Sigmoid colon (tissue), 6 donors: ENCODE measurements at regions not wholly inside any gene's neighbourhood (a gene's known extent, or its start where the extent isn't known, plus 50 kb on each side); places are given as distances from the start of the nearest gene placed in this dataset.

Experiments
- DNase-seq: peaks from one replicate; pipeline ENCODE4 v3.0.0-alpha.2; 2019
- H3K27ac ChIP-seq, 4 donors: fragments of 200-600 bp; sonication (generic); one replicate each; pipeline ENCODE4 v1.5.1; 2016 to 2019; ENCODE audit warnings: mild to moderate bottlenecking in 1 of 4
- H3K27me3 ChIP-seq, 3 donors: fragments of 200-600 bp; sonication (generic); one replicate each; pipeline ENCODE4 v1.5.1; 2019; ENCODE audit warnings: mild to moderate bottlenecking in 1 of 3
- H3K36me3 ChIP-seq, 4 donors: fragments of 200-600 bp; sonication (generic); one replicate each; pipeline ENCODE4 v1.5.1; 2016 to 2019
- H3K4me1 ChIP-seq, 4 donors: fragments of 200-600 bp; sonication (generic); one replicate each; pipeline ENCODE4 v1.5.1; 2017 to 2019
- H3K4me3 ChIP-seq, 4 donors: fragments of 200-600 bp; sonication (generic); one replicate each; pipeline ENCODE4 v1.5.1; 2017 to 2019; ENCODE audit warnings: mild to moderate bottlenecking in 2 of 4, moderate library complexity in 1 of 4
- H3K9me3 ChIP-seq, 4 donors: fragments of 200-600 bp in 3 of 4; sonication (generic) in 3 of 4; one replicate each; pipeline versions ENCODE4 v1.5.1 to v1.6.1; 2013 to 2019
- EP300 ChIP-seq, 4 donors: sonication (generic); formaldehyde crosslinking; IDR thresholded peaks; one replicate each; pipeline ENCODE4 v1.6.1; 2017; ENCODE audit warnings: antibody characterized with exemption in 4 of 4
- POLR2A ChIP-seq, 2 donors: fragments of 450-650 bp; IDR thresholded peaks; one replicate each; pipeline ENCODE4 v1.6.1; 2016; ENCODE audit warnings: antibody characterized with exemption in 2 of 2, mild to moderate bottlenecking in 2 of 2, moderate library complexity in 2 of 2
- POLR2AphosphoS5 ChIP-seq, 4 donors: sonication (generic); formaldehyde crosslinking; IDR thresholded peaks; one replicate each; pipeline ENCODE4 v1.6.1; 2017; ENCODE audit warnings: antibody characterized with exemption in 4 of 4
- WGBS, 2 donors: extraction: QIAGEN DNeasy Blood & Tissue Kit; methylation state at CpG; one replicate each; pipeline ENCODE4 v1.1.7; 2013; 5-methylcytosine and 5-hydroxymethylcytosine counted together
- intact Hi-C: fragments of 100-400 bp; cut with DNase I; formaldehyde crosslinking; loops from one replicate; pipeline ENCODE4 v1.15.1; 2023
- TF ChIP-seq, protein P1 (sequence below), 4 experiments: fragments of 450-650 bp in 3 of 4; fragments of 200-600 bp in 1 of 4; IDR thresholded peaks; one replicate each; pipeline ENCODE4 v1.5.1; 2016 to 2019; ENCODE audit warnings: antibody characterized with exemption in 4 of 4, mild to moderate bottlenecking in 3 of 4, moderate library complexity in 2 of 4
- donor health status: healthy with polysubstance abuse.
- donor health status: healthy.

DNA sequence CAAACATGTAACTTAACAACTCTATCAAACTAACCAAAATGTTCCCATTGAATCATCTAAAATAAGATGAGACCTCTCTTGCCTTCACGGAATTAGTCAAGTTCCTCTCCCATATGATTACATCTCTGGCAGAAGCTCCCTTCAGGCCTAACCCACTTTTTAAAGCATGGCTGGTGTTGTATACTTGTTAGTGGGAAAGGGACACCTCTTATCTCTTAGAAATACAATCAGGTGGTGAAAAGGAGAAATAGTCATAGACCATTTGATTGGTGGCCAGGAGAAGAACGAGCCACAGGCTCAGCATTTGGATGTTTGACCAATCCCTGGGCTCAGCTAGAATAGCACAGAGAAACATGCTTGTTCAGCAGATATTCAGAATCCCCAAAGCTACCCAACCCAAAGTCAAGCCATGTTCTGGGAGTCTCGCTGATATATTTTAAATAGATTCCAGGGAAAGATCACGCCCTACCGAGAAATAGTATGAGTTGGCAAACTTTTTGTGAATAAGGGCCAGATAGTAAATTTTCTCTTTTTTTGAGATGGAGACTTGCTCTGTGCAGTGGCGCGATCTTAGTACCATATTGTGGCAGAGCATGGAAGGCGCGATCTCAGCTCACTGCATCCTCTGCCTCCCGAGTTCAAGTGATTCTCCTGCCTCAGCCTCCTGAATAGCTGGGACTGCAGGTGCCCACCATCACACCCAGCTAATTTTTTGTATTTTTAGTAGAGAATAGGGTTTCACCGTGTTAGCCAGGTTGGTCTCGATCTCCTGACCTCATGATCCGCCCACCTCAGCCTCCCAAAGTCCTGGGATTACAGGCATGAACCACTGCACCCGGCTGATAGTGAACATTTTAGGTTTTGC is 126.3 kb upstream of the MYLIP start:
- Histone ChIP-seq H3K27ac (no peak overlapping the region), H3K27me3 (no peaks in the 10 kb centered on the region), H3K36me3 (no peaks in the 10 kb centered on the region), H3K4me1 (no peaks in the 10 kb centered on the region), H3K4me3 (no peak overlapping the region), H3K9me3 (no peaks in the 10 kb centered on the region)
- DNase-seq, result no peak
- 95 to 97% methylated on average over 14 of the region's 14 CpGs for WGBS, 2 donors
- no peak for TF ChIP-seq POLR2A (IDR thresholded peaks at IDR 0.05)
- no peak for TF ChIP-seq EP300 (IDR thresholded peaks at IDR 0.05)
- TF ChIP-seq, protein P1, sequence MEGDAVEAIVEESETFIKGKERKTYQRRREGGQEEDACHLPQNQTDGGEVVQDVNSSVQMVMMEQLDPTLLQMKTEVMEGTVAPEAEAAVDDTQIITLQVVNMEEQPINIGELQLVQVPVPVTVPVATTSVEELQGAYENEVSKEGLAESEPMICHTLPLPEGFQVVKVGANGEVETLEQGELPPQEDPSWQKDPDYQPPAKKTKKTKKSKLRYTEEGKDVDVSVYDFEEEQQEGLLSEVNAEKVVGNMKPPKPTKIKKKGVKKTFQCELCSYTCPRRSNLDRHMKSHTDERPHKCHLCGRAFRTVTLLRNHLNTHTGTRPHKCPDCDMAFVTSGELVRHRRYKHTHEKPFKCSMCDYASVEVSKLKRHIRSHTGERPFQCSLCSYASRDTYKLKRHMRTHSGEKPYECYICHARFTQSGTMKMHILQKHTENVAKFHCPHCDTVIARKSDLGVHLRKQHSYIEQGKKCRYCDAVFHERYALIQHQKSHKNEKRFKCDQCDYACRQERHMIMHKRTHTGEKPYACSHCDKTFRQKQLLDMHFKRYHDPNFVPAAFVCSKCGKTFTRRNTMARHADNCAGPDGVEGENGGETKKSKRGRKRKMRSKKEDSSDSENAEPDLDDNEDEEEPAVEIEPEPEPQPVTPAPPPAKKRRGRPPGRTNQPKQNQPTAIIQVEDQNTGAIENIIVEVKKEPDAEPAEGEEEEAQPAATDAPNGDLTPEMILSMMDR (IDR thresholded peaks at IDR 0.05), result no peak
- no peak for TF ChIP-seq POLR2AphosphoS5 (IDR thresholded peaks at IDR 0.05)
- intact Hi-C loops, result no loop called here

DNA sequence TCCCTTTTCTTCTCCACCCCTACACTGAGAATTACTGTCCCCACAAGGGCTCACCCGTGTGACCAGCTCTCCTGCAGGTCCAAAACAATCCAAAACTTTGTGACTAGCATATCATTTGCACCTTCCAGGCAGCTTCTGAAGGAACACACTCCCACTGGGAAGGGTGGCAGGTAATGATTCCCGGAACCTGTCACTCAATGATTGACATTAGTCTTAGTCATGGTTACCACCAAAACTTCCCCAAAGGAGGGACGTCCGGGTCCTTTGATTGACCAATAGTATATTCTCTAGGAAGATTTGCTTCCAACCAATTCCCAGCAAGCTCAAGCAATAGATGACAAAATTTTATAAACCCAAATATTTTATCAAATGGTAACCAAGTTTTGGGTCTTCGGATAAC is 127.7 kb upstream of the MYLIP start:
- no peak overlapping the region for H3K27ac ChIP-seq
- H3K4me1 ChIP-seq, result no peaks in the 10 kb centered on the region
- H3K27me3 ChIP-seq, result no peaks in the 10 kb centered on the region
- TF ChIP-seq POLR2A (IDR thresholded peaks at IDR 0.05), result no peak
- no peak for TF ChIP-seq EP300 (IDR thresholded peaks at IDR 0.05)
- TF ChIP-seq, protein P1 (IDR thresholded peaks at IDR 0.05), result no peak
- TF ChIP-seq POLR2AphosphoS5 (IDR thresholded peaks at IDR 0.05), result no peak
- no peaks in the 10 kb centered on the region for H3K36me3 ChIP-seq
- WGBS, 2 donors, result 84 to 93% methylated on average over 5 of the region's 5 CpGs
- no peak overlapping the region for H3K4me3 ChIP-seq
- intact Hi-C loops, result no loop called here
- H3K9me3 ChIP-seq, result no peaks in the 10 kb centered on the region
- no peak for DNase-seq

DNA sequence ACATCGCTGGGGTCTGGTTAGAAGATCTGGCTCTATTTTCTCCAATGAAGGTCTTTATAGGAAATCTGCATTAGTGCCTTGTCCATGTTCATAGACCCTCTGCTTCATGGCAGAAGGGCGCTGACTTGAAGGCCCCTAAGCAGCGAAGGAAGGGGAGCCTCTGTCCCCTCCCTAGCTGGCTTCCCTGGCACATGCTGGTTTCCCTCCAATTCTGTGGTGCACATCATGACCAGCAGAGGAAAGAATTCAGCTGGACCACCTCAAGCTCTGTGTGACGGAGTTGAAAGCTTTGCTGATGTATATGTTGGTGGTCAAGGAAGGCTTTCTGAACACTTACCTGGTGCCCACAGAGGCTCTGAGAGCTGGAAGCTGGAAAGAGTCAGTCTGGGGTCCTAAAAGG is 129.7 kb upstream of the MYLIP start:
- 94 to 95% methylated on average over 4 of the region's 4 CpGs for WGBS, 2 donors
- Histone ChIP-seq H3K36me3 (no peaks in the 10 kb centered on the region), H3K9me3 (no peaks in the 10 kb centered on the region), H3K4me1 (no peaks in the 10 kb centered on the region), H3K27me3 (no peaks in the 10 kb centered on the region), H3K4me3 (no peak overlapping the region), H3K27ac (no peak overlapping the region)
- TF ChIP-seq EP300 (IDR thresholded peaks at IDR 0.05) (no peak), POLR2AphosphoS5 (IDR thresholded peaks at IDR 0.05) (no peak)
- TF ChIP-seq, protein P1 (IDR thresholded peaks at IDR 0.05), result no peak
- DNase-seq, result no peak
- intact Hi-C loops, result no loop called here

DNA sequence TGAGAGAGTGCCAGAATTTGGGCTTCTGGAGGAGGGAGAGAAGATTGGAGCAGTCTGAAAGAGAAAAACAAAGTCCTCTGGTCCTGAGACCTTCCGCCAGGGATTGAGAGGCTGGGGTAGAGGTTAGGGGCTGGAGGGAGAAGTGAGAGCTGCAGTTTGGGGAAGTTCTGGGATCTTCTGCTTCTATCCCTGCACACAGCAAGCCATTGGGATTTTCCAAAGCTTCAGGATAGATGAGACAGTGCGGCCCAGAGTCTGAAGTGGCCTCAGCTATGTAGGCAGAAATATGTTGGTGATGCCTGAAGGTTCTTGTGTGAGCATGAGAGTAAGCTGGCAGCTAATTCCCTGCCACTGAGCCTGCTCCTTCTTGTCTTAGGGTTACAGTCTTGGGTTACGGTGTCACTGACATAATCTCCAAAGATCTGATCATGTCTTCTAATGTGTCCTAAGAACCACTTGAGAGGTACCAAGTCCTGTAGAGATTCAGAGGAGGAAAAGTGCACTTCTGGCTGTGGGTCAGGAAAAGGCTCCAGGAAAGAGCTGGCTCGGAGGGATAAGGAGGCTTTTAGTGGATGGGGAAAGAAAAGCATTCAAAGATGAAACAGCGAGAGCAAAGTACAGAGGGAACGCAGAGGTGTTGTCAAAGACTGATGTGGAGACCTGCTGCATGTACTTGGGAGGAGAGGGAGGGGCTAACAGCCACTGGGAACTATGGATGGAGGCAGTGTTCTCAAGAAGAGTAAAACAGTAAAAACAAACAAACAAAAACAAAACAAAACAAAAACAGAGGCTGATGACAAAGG is 131.1 kb upstream of the MYLIP start:
- intact Hi-C loops, result no loop called here
- DNase-seq, result no peak
- TF ChIP-seq, protein P1 (IDR thresholded peaks at IDR 0.05), result no peak
- TF ChIP-seq POLR2AphosphoS5 (IDR thresholded peaks at IDR 0.05), result no peak
- no peak for TF ChIP-seq EP300 (IDR thresholded peaks at IDR 0.05)
- no peak for TF ChIP-seq POLR2A (IDR thresholded peaks at IDR 0.05)
- H3K4me1 ChIP-seq, result no peaks in the 10 kb centered on the region
- 67 to 79% methylated on average over 6 of the region's 6 CpGs for WGBS, 2 donors
- H3K36me3 ChIP-seq, result no peaks in the 10 kb centered on the region
- no peak overlapping the region for H3K4me3 ChIP-seq
- H3K9me3 ChIP-seq, result no peaks in the 10 kb centered on the region
- no peaks in the 10 kb centered on the region for H3K27me3 ChIP-seq
- no peak overlapping the region for H3K27ac ChIP-seq
